ENCODE measurements at regions not wholly inside any gene's neighbourhood (a gene's known extent, or its start where the extent isn't known, plus 50 kb on each side); places are given as distances from the start of the nearest gene placed in this dataset.

- DNase-seq: no peak
Observed at GRCh38 chr10:2436933-2437332, 630.4 kb upstream of the PFKP start.

GRCh38 chr10:2431961-2432360 lies 635.4 kb upstream of the PFKP start:
- DNase-seq: no peak

GRCh38 chr10:2427412-2427811 lies 639.9 kb upstream of the PFKP start:
- no peak for DNase-seq

GRCh38 chr10:2425320-2425719 lies 642.0 kb upstream of the PFKP start:
- no peak for DNase-seq

GRCh38 chr10:2414562-2414961 lies 652.8 kb upstream of the PFKP start:
- no peak for DNase-seq

- DNase-seq: no peak
Observed at GRCh38 chr10:2414039-2414438, 653.3 kb upstream of the PFKP start.

GRCh38 chr10:2410049-2410448 lies 657.3 kb upstream of the PFKP start:
- DNase-seq: no peak

GRCh38 chr10:2401459-2401858 lies 664.1 kb upstream of the ADARB2 start:
- no peak for DNase-seq

- DNase-seq: no peak
Observed at GRCh38 chr10:2399482-2399881, 662.2 kb upstream of the ADARB2 start.

- DNase-seq: no peak
Observed at GRCh38 chr10:2392145-2392812, 655.0 kb upstream of the ADARB2 start.

GRCh38 chr10:2387672-2388071 lies 650.3 kb upstream of the ADARB2 start:
- no peak for DNase-seq

GRCh38 chr10:2387261-2387660 lies 649.9 kb upstream of the ADARB2 start:
- DNase-seq: no peak

GRCh38 chr10:2380218-2380617 lies 642.9 kb upstream of the ADARB2 start:
- no peak for DNase-seq

- no peak for DNase-seq
Observed at GRCh38 chr10:2367083-2367482, 629.8 kb upstream of the ADARB2 start.

GRCh38 chr10:2366264-2366931 lies 629.1 kb upstream of the ADARB2 start:
- DNase-seq: no peak

GRCh38 chr10:2362331-2362730 lies 625.0 kb upstream of the ADARB2 start:
- DNase-seq: no peak

GRCh38 chr10:2358586-2358985 lies 621.3 kb upstream of the ADARB2 start:
- DNase-seq: no peak

- DNase-seq: no peak
Observed at GRCh38 chr10:2356670-2357069, 619.3 kb upstream of the ADARB2 start.

- no peak for DNase-seq
Observed at GRCh38 chr10:2351566-2351965, 614.2 kb upstream of the ADARB2 start.

- no peak for DNase-seq
Observed at GRCh38 chr10:2342206-2342605, 604.9 kb upstream of the ADARB2 start.

GRCh38 chr10:2340831-2341647 lies 603.7 kb upstream of the ADARB2 start:
- no peak for DNase-seq

- DNase-seq: no peak
Observed at GRCh38 chr10:2335626-2336025, 598.3 kb upstream of the ADARB2 start.

- no peak for DNase-seq
Observed at GRCh38 chr10:2334575-2334974, 597.2 kb upstream of the ADARB2 start.

GRCh38 chr10:2329082-2329481 lies 591.8 kb upstream of the ADARB2 start:
- DNase-seq: no peak
